ENCODE measurements at regions not wholly inside any gene's neighbourhood (a gene's known extent, or its start where the extent isn't known, plus 50 kb on each side); places are given as distances from the start of the nearest gene placed in this dataset.

DNA sequence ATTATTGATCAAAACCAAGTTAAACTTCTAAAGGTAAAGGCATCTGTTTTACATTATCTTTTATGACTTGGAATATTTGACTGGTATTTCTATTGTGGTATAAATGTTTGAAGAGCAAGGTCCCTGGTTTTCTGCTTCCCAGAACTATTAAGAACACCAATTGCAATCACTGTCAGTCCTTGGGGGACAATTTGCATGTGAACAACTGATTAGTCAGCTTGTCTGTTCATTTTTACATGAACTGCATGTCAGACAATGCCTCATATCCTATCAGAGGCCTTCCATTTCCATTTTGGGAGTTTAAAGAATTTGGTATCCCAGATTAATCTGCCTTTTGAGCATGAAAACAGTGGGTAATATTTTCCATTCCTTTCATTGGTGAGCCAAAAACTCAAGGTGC is 654.9 kb upstream of the USP24 start:
- TF ChIP-seq, protein P1, sequence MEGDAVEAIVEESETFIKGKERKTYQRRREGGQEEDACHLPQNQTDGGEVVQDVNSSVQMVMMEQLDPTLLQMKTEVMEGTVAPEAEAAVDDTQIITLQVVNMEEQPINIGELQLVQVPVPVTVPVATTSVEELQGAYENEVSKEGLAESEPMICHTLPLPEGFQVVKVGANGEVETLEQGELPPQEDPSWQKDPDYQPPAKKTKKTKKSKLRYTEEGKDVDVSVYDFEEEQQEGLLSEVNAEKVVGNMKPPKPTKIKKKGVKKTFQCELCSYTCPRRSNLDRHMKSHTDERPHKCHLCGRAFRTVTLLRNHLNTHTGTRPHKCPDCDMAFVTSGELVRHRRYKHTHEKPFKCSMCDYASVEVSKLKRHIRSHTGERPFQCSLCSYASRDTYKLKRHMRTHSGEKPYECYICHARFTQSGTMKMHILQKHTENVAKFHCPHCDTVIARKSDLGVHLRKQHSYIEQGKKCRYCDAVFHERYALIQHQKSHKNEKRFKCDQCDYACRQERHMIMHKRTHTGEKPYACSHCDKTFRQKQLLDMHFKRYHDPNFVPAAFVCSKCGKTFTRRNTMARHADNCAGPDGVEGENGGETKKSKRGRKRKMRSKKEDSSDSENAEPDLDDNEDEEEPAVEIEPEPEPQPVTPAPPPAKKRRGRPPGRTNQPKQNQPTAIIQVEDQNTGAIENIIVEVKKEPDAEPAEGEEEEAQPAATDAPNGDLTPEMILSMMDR (IDR thresholded peaks at IDR 0.05; ENCODE audit: insufficient read depth, low read length), result no peak
- TF ChIP-seq GABPA (IDR thresholded peaks at IDR 0.05; ENCODE audit: low read depth) (no peak), POLR2AphosphoS5 (IDR thresholded peaks at IDR 0.05; ENCODE audit: low read depth) (no peak), SPI1 (IDR thresholded peaks at IDR 0.05; ENCODE audit: borderline replicate concordance, low read depth) (no peak)
